ENCODE measurements at regions not wholly inside any gene's neighbourhood (a gene's known extent, or its start where the extent isn't known, plus 50 kb on each side); places are given as distances from the start of the nearest gene placed in this dataset.

DNA sequence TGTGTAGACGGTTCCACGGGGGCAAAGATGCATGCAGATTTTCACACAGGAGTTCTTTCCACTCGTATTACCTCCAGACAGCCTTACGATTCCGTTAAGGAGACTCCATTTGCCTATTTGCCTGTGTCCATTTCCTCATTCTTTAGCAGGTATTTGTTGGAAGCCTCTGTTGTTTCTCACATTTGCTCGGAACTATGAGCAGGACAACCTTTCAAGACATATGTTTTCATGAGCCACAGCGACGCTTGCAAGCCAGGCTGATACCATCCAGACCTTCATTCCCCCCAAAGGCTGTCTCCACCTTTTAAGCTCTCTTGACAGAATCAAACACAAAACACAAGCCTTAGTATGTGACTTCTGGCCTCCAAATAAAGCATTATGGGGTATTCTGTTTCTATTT lies 57.6 kb upstream of the NEDD9 start:
- no peak for DNase-seq

DNA sequence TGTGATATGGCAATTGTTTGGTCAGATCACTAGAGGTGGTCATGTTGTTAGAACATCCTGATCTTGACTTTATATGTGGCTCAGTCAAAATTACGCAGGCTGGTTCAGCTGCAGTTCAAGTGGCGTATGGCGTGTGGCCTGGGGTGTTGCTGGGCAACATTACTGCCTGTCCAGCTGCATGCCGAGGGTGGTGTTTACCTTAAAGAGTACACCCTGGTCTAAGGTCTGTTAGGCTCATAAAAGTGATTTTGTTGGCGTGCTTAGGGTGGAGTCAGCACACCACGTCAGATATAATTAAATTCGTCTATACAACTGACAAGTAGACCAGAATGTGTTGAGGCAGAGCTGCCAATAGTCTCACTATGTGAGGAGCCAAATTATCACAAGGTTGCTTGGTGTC lies 55.6 kb upstream of the NEDD9 start:
- DNase-seq = no peak

DNA sequence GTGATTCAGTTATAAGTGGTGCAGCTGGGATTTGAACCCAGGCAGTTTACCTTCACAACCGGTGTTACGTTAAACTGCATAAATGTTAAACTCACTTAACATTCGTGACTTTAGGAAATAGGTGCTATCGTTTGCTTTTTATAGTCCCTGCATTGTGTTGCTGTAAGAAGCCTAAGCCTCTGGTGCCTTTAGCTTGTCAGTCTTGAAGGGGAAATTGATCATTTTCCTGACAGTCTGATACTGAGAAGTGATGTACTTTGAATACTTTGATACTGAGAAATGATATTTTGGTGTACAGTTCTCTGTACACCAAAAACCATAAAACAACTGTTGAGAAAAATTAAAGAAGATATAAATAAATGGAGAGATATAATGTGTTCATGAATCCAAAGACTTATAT lies 52.5 kb upstream of the NEDD9 start:
- no peak for DNase-seq

- no peak for DNase-seq
Observed at GRCh38 chr6:11283629-11284028, 51.2 kb upstream of the NEDD9 start.

GRCh38 chr6:11282875-11283274 lies 50.4 kb upstream of the NEDD9 start:
- no peak for DNase-seq

Data from NK-92 treated with Interleukin-12 subunit alpha and Interleukin-12 subunit beta, amount 100 ng/mL, for 24 hours (cell line).